HEK293 (cell line): ENCODE measurements at regions not wholly inside any gene's neighbourhood (a gene's known extent, or its start where the extent isn't known, plus 50 kb on each side); places are given as distances from the start of the nearest gene placed in this dataset.
A peak's percentile ranks its signal among the peaks of the same experiment; 100 is the strongest.

Experiments
- CTCF ChIA-PET: fragments of 350-600 bp; formaldehyde crosslinking; extraction: SDS; loops from one replicate; lab custom pipeline; 2021; ENCODE audit warnings: antibody characterized with exemption; lab: Yijun Ruan, JAX
- POLR2A ChIA-PET: fragments of 300-600 bp; formaldehyde crosslinking; extraction: SDS; loops from one replicate; lab custom pipeline; 2020; ENCODE audit warnings: antibody characterized with exemption, inconsistent platforms; lab: Yijun Ruan, JAX
- H3K27ac ChIP-seq: fragments of 200-500 bp; sonication (Bioruptor generic); 2 replicates; pipeline ENCODE4 v1.5.1; 2014; ENCODE audit warnings: low read depth, low read length, control low read depth, inconsistent platforms; ENCODE audit errors: extremely low read depth
- H3K36me3 ChIP-seq, 2 experiments: fragments of 200-500 bp in 1 of 2; sonication (Bioruptor generic) in 1 of 2; 1 replicate in 1 of 2; 2 replicates in 1 of 2; pipeline ENCODE4 v1.5.1; 2014 to 2017; ENCODE audit warnings: inconsistent platforms in 2 of 2, low read length in 2 of 2; ENCODE audit not compliant: control insufficient read depth in 2 of 2, insufficient read depth in 1 of 2
- H3K4me1 ChIP-seq: fragments of 200-500 bp; sonication (Bioruptor generic); 2 replicates; pipeline ENCODE4 v1.5.1; 2014; ENCODE audit warnings: mild to moderate bottlenecking, low read length, inconsistent platforms; ENCODE audit not compliant: control insufficient read depth, insufficient read depth
- H3K4me3 ChIP-seq: 2 replicates; pipeline ENCODE4 v1.5.1; 2011; ENCODE audit warnings: low read depth, mild to moderate bottlenecking, control low read depth, low read length, moderate library complexity
- H3K9me3 ChIP-seq: fragments of 200-500 bp; sonication (Bioruptor generic); 2 replicates; pipeline ENCODE4 v1.5.1; 2014; ENCODE audit warnings: low read depth, low read length, inconsistent platforms; ENCODE audit not compliant: control insufficient read depth, insufficient read depth
- BCL11A ChIP-seq: fragments of 450-650 bp; formaldehyde crosslinking; IDR thresholded peaks from 2 replicates; pipeline ENCODE4 v1.5.1; 2016; ENCODE audit warnings: low read depth, missing biosample characterization, missing genetic modification characterization
- EGR2 ChIP-seq: fragments of 450-650 bp; formaldehyde crosslinking; IDR thresholded peaks from 2 replicates; pipeline ENCODE4 v1.5.1; 2016; ENCODE audit warnings: low read depth, missing biosample characterization, missing genetic modification characterization
- GLI2 ChIP-seq: fragments of 450-650 bp; formaldehyde crosslinking; IDR thresholded peaks from 2 replicates; pipeline ENCODE4; 2017; ENCODE audit warnings: missing biosample characterization, missing genetic modification characterization, low read depth, borderline replicate concordance
- RBAK ChIP-seq: fragments of 450-650 bp; formaldehyde crosslinking; IDR thresholded peaks from 2 replicates; pipeline ENCODE4 v1.5.1; 2016; ENCODE audit warnings: missing biosample characterization, missing genetic modification characterization
- REST ChIP-seq: fragments of 450-650 bp; formaldehyde crosslinking; IDR thresholded peaks from 2 replicates; pipeline ENCODE4 v1.5.1; 2016; ENCODE audit warnings: missing biosample characterization, missing genetic modification characterization
- SCRT2 ChIP-seq: fragments of 450-650 bp; formaldehyde crosslinking; IDR thresholded peaks from 2 replicates; pipeline ENCODE4 v1.5.1; 2016; ENCODE audit warnings: missing biosample characterization, missing genetic modification characterization
- SP7 ChIP-seq: fragments of 450-650 bp; formaldehyde crosslinking; IDR thresholded peaks from 2 replicates; pipeline ENCODE4 v1.5.1; 2016; ENCODE audit warnings: missing biosample characterization, missing genetic modification characterization
- ZBTB11 ChIP-seq: fragments of 450-650 bp; formaldehyde crosslinking; conservative IDR thresholded peaks from 2 replicates; pipeline ENCODE4 v1.5.1; 2016; ENCODE audit warnings: low read depth, missing biosample characterization, missing genetic modification characterization
- ZBTB17 ChIP-seq: fragments of 450-650 bp; formaldehyde crosslinking; IDR thresholded peaks from 2 replicates; pipeline ENCODE4 v1.5.1; 2016; ENCODE audit warnings: missing biosample characterization, missing genetic modification characterization
- ZBTB21 ChIP-seq: fragments of 450-650 bp; formaldehyde crosslinking; IDR thresholded peaks from 2 replicates; pipeline ENCODE4 v1.5.1; 2017; ENCODE audit warnings: missing biosample characterization, missing genetic modification characterization
- ZBTB6 ChIP-seq: fragments of 450-650 bp; formaldehyde crosslinking; IDR thresholded peaks from 2 replicates; pipeline ENCODE4 v1.5.1; 2017; ENCODE audit warnings: missing biosample characterization, missing genetic modification characterization
- ZNF114 ChIP-seq: fragments of 450-650 bp; formaldehyde crosslinking; IDR thresholded peaks from 2 replicates; pipeline ENCODE4 v1.5.0; 2017; ENCODE audit warnings: missing biosample characterization, missing genetic modification characterization
- ZNF133 ChIP-seq: fragments of 450-650 bp; formaldehyde crosslinking; IDR thresholded peaks from 2 replicates; pipeline ENCODE4 v1.5.1; 2016; ENCODE audit warnings: missing biosample characterization, missing genetic modification characterization
- ZNF138 ChIP-seq: fragments of 450-650 bp; formaldehyde crosslinking; IDR thresholded peaks from 2 replicates; pipeline ENCODE4 v1.5.1; 2016; ENCODE audit warnings: missing biosample characterization, missing genetic modification characterization, borderline replicate concordance
- ZNF184 ChIP-seq: fragments of 450-650 bp; IDR thresholded peaks from 2 replicates; pipeline ENCODE4 v1.5.1; 2018; ENCODE audit warnings: missing biosample characterization, mild to moderate bottlenecking, missing genetic modification characterization
- ZNF2 ChIP-seq: fragments of 450-650 bp; formaldehyde crosslinking; IDR thresholded peaks from 2 replicates; pipeline ENCODE4 v1.5.1; 2016; ENCODE audit warnings: missing biosample characterization, missing genetic modification characterization
- ZNF324 ChIP-seq: fragments of 450-650 bp; formaldehyde crosslinking; IDR thresholded peaks from 2 replicates; pipeline ENCODE4 v1.5.1; 2016; ENCODE audit warnings: missing biosample characterization, missing genetic modification characterization
- ZNF394 ChIP-seq: fragments of 450-650 bp; formaldehyde crosslinking; IDR thresholded peaks from 2 replicates; pipeline ENCODE4 v1.5.1; 2016; ENCODE audit warnings: missing biosample characterization, missing genetic modification characterization, mild to moderate bottlenecking, moderate library complexity, borderline replicate concordance
- ZNF513 ChIP-seq: fragments of 450-650 bp; IDR thresholded peaks from 2 replicates; pipeline ENCODE4 v1.5.1; 2018; ENCODE audit warnings: missing biosample characterization, missing genetic modification characterization
- ZNF521 ChIP-seq: fragments of 450-650 bp; formaldehyde crosslinking; IDR thresholded peaks from 2 replicates; pipeline ENCODE4 v1.5.1; 2017; ENCODE audit warnings: missing biosample characterization, mild to moderate bottlenecking, missing genetic modification characterization
- ZNF548 ChIP-seq: fragments of 450-650 bp; formaldehyde crosslinking; IDR thresholded peaks from 2 replicates; pipeline ENCODE4 v1.5.1; 2016; ENCODE audit warnings: missing biosample characterization, missing genetic modification characterization
- ZNF777 ChIP-seq: fragments of 450-650 bp; formaldehyde crosslinking; IDR thresholded peaks from 2 replicates; pipeline ENCODE4 v1.5.1; 2017; ENCODE audit warnings: missing biosample characterization, missing genetic modification characterization, borderline replicate concordance
- ZNF843 ChIP-seq: fragments of 450-650 bp; formaldehyde crosslinking; IDR thresholded peaks from 2 replicates; pipeline ENCODE4 v1.5.1; 2016; ENCODE audit warnings: missing biosample characterization, missing genetic modification characterization
- TF ChIP-seq, protein P1 (sequence below): fragments of 450-650 bp; formaldehyde crosslinking; IDR thresholded peaks from 2 replicates; pipeline ENCODE4 v1.5.1; 2016; ENCODE audit warnings: missing biosample characterization, missing genetic modification characterization
- TF ChIP-seq, protein P2 (sequence below): sonication (generic); formaldehyde crosslinking; IDR thresholded peaks from 2 replicates; pipeline ENCODE4 v1.8.1; 2022; ENCODE audit warnings: mild to moderate bottlenecking, moderate library complexity, missing genetic modification reagents
- TF ChIP-seq, protein P3 (sequence below): fragments of 450-650 bp; formaldehyde crosslinking; IDR thresholded peaks from 2 replicates; pipeline ENCODE4 v1.5.1; 2016; ENCODE audit warnings: missing biosample characterization, missing genetic modification characterization

- H3K4me3 ChIP-seq, result no peak overlapping the region
- CTCF ChIA-PET, result no interaction called here
- no peak overlapping the region for H3K27ac ChIP-seq
- POLR2A ChIA-PET, result no interaction called here
- H3K4me1 ChIP-seq, result peaks cover 4% of the 10 kb centered on the region; the same call in 1 of the 2 replicates
- H3K9me3 ChIP-seq, result no peaks in the 10 kb centered on the region
- H3K36me3 ChIP-seq, result no peaks in the 10 kb centered on the region
- no peak for TF ChIP-seq ZNF521 (tag by site-specific recombination)
- TF ChIP-seq ZNF513 (tag by site-specific recombination), result no peak
- 0 out of 2 replicates have a peak, but pooled peaks have one; percentile 26 for TF ChIP-seq ZNF2 (tag by site-specific recombination)
- TF ChIP-seq SP7, result no peak
- no peak for TF ChIP-seq ZNF394 (tag by site-specific recombination)
- no peak for TF ChIP-seq ZNF324 (tag by site-specific recombination)
- TF ChIP-seq ZBTB11 (tag by site-specific recombination), result no peak
- no peak for TF ChIP-seq SCRT2
- no peak; the same call in 1 of the 2 replicates for TF ChIP-seq ZBTB6 (tag by site-specific recombination)
- TF ChIP-seq, protein P1, sequence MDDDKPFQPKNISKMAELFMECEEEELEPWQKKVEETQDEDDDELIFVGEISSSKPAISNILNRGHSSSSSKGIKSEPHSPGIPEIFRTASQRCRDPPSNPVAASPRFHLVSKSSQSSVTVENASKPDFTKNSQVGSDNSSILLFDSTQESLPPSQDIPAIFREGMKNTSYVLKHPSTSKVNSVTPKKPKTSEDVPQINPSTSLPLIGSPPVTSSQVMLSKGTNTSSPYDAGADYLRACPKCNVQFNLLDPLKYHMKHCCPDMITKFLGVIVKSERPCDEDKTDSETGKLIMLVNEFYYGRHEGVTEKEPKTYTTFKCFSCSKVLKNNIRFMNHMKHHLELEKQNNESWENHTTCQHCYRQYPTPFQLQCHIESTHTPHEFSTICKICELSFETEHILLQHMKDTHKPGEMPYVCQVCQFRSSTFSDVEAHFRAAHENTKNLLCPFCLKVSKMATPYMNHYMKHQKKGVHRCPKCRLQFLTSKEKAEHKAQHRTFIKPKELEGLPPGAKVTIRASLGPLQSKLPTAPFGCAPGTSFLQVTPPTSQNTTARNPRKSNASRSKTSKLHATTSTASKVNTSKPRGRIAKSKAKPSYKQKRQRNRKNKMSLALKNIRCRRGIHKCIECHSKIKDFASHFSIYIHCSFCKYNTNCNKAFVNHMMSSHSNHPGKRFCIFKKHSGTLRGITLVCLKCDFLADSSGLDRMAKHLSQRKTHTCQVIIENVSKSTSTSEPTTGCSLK (tag by site-specific recombination), result no peak
- TF ChIP-seq ZBTB17 (tag by site-specific recombination), result peak; percentile 70; the same call in 1 of the 2 replicates
- TF ChIP-seq ZNF138, result no peak
- TF ChIP-seq ZNF843 (tag by site-specific recombination), result peak; percentile 98
- TF ChIP-seq ZNF777, result no peak
- no peak for TF ChIP-seq RBAK (tag by site-specific recombination)
- no peak for TF ChIP-seq ZNF548 (tag by site-specific recombination)
- TF ChIP-seq, protein P2, sequence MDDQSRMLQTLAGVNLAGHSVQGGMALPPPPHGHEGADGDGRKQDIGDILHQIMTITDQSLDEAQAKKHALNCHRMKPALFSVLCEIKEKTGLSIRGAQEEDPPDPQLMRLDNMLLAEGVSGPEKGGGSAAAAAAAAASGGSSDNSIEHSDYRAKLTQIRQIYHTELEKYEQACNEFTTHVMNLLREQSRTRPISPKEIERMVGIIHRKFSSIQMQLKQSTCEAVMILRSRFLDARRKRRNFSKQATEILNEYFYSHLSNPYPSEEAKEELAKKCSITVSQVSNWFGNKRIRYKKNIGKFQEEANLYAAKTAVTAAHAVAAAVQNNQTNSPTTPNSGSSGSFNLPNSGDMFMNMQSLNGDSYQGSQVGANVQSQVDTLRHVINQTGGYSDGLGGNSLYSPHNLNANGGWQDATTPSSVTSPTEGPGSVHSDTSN (CRISPR knock-in tag), result no peak
- TF ChIP-seq EGR2 (tag by site-specific recombination), result no peak
- TF ChIP-seq ZNF133 (tag by site-specific recombination), result no peak
- TF ChIP-seq BCL11A, result peak; percentile 94; the same call in 1 of the 2 replicates
- TF ChIP-seq ZNF114 (tag by site-specific recombination), result no peak
- TF ChIP-seq ZNF184 (tag by site-specific recombination), result 0 out of 2 replicates have a peak, but pooled peaks have one; percentile 10
- TF ChIP-seq, protein P3, sequence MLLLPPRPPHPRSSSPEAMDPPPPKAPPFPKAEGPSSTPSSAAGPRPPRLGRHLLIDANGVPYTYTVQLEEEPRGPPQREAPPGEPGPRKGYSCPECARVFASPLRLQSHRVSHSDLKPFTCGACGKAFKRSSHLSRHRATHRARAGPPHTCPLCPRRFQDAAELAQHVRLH, result peak; percentile 89
- peak; percentile 73 for TF ChIP-seq GLI2 (tag by site-specific recombination)
- TF ChIP-seq REST (tag by site-specific recombination), result no peak
- TF ChIP-seq ZBTB21 (tag by site-specific recombination), result no peak
These were observed 76.2 kb upstream of the TMED7 start for GRCh38 chr5:115702025-115702424.
